ENCODE measurements at regions not wholly inside any gene's neighbourhood (a gene's known extent, or its start where the extent isn't known, plus 50 kb on each side); places are given as distances from the start of the nearest gene placed in this dataset.

DNA sequence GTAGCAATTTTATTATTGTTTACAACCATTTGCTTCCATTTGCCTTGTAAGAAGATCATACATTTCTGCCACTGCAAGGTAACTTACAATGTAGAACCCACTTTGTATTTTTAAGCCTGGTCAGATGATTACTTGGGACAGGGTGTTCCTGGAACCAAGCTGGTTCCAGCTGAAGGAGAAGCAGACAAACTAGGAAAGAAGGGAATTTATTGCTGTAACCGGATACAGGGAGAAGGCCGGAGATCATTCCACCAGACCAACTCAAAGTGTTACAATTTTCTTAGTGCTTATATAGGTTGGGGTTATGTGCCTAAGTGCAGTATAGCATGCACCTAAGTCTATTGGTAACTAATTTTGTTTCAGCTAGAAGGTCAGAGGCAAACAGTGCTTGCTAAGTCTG, 104.4 kb downstream of the MANEA start:
- CTCF ChIA-PET (ENCODE audit: low intra/inter-chr PET ratio), result no interaction called here
- Histone ChIP-seq H3K4me1 (replicated peaks in 1 of 2; ENCODE audit: control insufficient read depth in 2 of 2, insufficient read depth in 2 of 2, low read length in 2 of 2) (no peaks in the 10 kb centered on the region), H3K27ac (ENCODE audit: extremely low read depth, low read depth, low read length) (no peak overlapping the region), H3K9me3 (replicated peaks; ENCODE audit: control insufficient read depth, insufficient read depth, low read depth, low read length) (no peaks in the 10 kb centered on the region), H2AFZ (ENCODE audit: low read depth, low read length) (no peak overlapping the region), H3K4me2 (ENCODE audit: insufficient read depth, low read length) (no peak overlapping the region), H3K36me3 (ENCODE audit: control insufficient read depth, insufficient read depth, low read length) (no peaks in the 10 kb centered on the region), H3K4me3 (no peak overlapping the region), H3K79me2 (ENCODE audit: control insufficient read depth, insufficient read depth, low read length) (no peaks in the 10 kb centered on the region), H3K9ac (ENCODE audit: insufficient read depth in 1 of 2, low read depth in 2 of 2, low read length in 2 of 2) (no peak overlapping the region), H3K27me3 (ENCODE audit: control insufficient read depth in 2 of 2, insufficient read depth in 2 of 2, low read length in 2 of 2) (no peaks in the 10 kb centered on the region), H3K9me1 (ENCODE audit: control insufficient read depth, insufficient read depth, low read length) (no peaks in the 10 kb centered on the region), H4K20me1 (replicated peaks; ENCODE audit: control insufficient read depth, insufficient read depth, low read length) (no peaks in the 10 kb centered on the region)
- POLR2A ChIA-PET, result no interaction called here
- TF ChIP-seq, protein P1, sequence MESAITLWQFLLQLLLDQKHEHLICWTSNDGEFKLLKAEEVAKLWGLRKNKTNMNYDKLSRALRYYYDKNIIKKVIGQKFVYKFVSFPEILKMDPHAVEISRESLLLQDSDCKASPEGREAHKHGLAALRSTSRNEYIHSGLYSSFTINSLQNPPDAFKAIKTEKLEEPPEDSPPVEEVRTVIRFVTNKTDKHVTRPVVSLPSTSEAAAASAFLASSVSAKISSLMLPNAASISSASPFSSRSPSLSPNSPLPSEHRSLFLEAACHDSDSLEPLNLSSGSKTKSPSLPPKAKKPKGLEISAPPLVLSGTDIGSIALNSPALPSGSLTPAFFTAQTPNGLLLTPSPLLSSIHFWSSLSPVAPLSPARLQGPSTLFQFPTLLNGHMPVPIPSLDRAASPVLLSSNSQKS (CRISPR knock-in tag; IDR thresholded peaks at IDR 0.05), result no peak
- TF ChIP-seq, protein P2, sequence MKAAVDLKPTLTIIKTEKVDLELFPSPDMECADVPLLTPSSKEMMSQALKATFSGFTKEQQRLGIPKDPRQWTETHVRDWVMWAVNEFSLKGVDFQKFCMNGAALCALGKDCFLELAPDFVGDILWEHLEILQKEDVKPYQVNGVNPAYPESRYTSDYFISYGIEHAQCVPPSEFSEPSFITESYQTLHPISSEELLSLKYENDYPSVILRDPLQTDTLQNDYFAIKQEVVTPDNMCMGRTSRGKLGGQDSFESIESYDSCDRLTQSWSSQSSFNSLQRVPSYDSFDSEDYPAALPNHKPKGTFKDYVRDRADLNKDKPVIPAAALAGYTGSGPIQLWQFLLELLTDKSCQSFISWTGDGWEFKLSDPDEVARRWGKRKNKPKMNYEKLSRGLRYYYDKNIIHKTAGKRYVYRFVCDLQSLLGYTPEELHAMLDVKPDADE (conservative IDR thresholded peaks at IDR 0.05; ENCODE audit: control insufficient read depth, low read depth, low read length), result no peak
- TF ChIP-seq FOXM1 (IDR thresholded peaks at IDR 0.05; ENCODE audit: low read depth), result no peak
- no peak for TF ChIP-seq FOXM1 (CRISPR knock-in tag; IDR thresholded peaks at IDR 0.05; ENCODE audit: low read depth)
- no peak for TF ChIP-seq NFRKB (IDR thresholded peaks at IDR 0.05; ENCODE audit: low read depth)
- TF ChIP-seq, protein P3, sequence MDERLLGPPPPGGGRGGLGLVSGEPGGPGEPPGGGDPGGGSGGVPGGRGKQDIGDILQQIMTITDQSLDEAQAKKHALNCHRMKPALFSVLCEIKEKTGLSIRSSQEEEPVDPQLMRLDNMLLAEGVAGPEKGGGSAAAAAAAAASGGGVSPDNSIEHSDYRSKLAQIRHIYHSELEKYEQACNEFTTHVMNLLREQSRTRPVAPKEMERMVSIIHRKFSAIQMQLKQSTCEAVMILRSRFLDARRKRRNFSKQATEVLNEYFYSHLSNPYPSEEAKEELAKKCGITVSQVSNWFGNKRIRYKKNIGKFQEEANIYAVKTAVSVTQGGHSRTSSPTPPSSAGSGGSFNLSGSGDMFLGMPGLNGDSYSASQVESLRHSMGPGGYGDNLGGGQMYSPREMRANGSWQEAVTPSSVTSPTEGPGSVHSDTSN (CRISPR knock-in tag; IDR thresholded peaks at IDR 0.05; ENCODE audit: low read depth), result no peak
- TF ChIP-seq, protein P3 (tag; conservative IDR thresholded peaks at IDR 0.05; ENCODE audit: low read depth), result no peak
- no peak for TF ChIP-seq ZNF586 (CRISPR knock-in tag; conservative IDR thresholded peaks at IDR 0.05)
- TF ChIP-seq, protein P4, sequence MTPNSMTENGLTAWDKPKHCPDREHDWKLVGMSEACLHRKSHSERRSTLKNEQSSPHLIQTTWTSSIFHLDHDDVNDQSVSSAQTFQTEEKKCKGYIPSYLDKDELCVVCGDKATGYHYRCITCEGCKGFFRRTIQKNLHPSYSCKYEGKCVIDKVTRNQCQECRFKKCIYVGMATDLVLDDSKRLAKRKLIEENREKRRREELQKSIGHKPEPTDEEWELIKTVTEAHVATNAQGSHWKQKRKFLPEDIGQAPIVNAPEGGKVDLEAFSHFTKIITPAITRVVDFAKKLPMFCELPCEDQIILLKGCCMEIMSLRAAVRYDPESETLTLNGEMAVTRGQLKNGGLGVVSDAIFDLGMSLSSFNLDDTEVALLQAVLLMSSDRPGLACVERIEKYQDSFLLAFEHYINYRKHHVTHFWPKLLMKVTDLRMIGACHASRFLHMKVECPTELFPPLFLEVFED (CRISPR knock-in tag; conservative IDR thresholded peaks at IDR 0.05), result no peak
- no peak for TF ChIP-seq KDM2B (CRISPR knock-in tag; IDR thresholded peaks at IDR 0.05)
- TF ChIP-seq BCOR (IDR thresholded peaks at IDR 0.05), result no peak
- TF ChIP-seq ILK (tag; IDR thresholded peaks at IDR 0.05; ENCODE audit: borderline replicate concordance, low read depth), result no peak
- TF ChIP-seq ETV1 (tag; conservative IDR thresholded peaks at IDR 0.05; ENCODE audit: low read depth), result no peak
- TF ChIP-seq, protein P5, sequence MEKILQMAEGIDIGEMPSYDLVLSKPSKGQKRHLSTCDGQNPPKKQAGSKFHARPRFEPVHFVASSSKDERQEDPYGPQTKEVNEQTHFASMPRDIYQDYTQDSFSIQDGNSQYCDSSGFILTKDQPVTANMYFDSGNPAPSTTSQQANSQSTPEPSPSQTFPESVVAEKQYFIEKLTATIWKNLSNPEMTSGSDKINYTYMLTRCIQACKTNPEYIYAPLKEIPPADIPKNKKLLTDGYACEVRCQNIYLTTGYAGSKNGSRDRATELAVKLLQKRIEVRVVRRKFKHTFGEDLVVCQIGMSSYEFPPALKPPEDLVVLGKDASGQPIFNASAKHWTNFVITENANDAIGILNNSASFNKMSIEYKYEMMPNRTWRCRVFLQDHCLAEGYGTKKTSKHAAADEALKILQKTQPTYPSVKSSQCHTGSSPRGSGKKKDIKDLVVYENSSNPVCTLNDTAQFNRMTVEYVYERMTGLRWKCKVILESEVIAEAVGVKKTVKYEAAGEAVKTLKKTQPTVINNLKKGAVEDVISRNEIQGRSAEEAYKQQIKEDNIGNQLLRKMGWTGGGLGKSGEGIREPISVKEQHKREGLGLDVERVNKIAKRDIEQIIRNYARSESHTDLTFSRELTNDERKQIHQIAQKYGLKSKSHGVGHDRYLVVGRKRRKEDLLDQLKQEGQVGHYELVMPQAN (IDR thresholded peaks at IDR 0.05; ENCODE audit: borderline replicate concordance), result no peak
- no peak for TF ChIP-seq EHMT2 (IDR thresholded peaks at IDR 0.05)
- no peak for TF ChIP-seq JUNB (CRISPR knock-in tag; conservative IDR thresholded peaks at IDR 0.05)
- TF ChIP-seq EGR1 (conservative IDR thresholded peaks at IDR 0.05), result no peak
- ATAC-seq (no peak), DNase-seq (ENCODE audit: extremely low read depth in 1 of 4, low spot score in 3 of 4) (no peak), FAIRE-seq (no peak)
- in situ Hi-C loops (cut with MboI), result no loop called here
- 0% methylated on average over 2 of the region's 2 CpGs for WGBS (ENCODE audit: insufficient coverage, low coverage, missing lambda C conversion rate)
- BruUV-seq (replicated peaks), result no TSS peak
- intact Hi-C loops (cut with micrococcal nuclease), result no loop called here
